Skin epidermis (tissue), 12 donors: ENCODE measurements at regions not wholly inside any gene's neighbourhood (a gene's known extent, or its start where the extent isn't known, plus 50 kb on each side); places are given as distances from the start of the nearest gene placed in this dataset.

Experiments
- H3K27ac ChIP-seq, 21 experiments: fragments of 200-600 bp; sonication (generic) in 11 of 21; one replicate each; pipeline ENCODE4 v1.5.0; 2020; ENCODE audit warnings: mild to moderate bottlenecking in 3 of 21, inconsistent platforms in 2 of 21, moderate library complexity in 2 of 21
- H3K4me3 ChIP-seq, 7 experiments: fragments of 200-600 bp; sonication (generic) in 2 of 7; one replicate each; pipeline ENCODE4 v1.5.0; 2020; ENCODE audit warnings: inconsistent platforms in 2 of 7, mild to moderate bottlenecking in 2 of 7, moderate library complexity in 1 of 7

- Histone ChIP-seq H3K4me3 (no peak overlapping the region), H3K27ac (no peak overlapping the region)
These were observed 66.9 kb upstream of the CLDN10 start for GRCh38 chr13:95485518-95486144.

- no peak overlapping the region for H3K4me3 ChIP-seq
- no peak overlapping the region for H3K27ac ChIP-seq
These were observed 60.3 kb upstream of the CLDN10 start for GRCh38 chr13:95492044-95492801.

- no peak overlapping the region for H3K4me3 ChIP-seq
- no peak overlapping the region for H3K27ac ChIP-seq
These were observed 58.3 kb upstream of the CLDN10 start for GRCh38 chr13:95494082-95494681.

- no peak overlapping the region for H3K4me3 ChIP-seq
- H3K27ac ChIP-seq = no peak overlapping the region
These were observed 56.0 kb upstream of the CLDN10 start for GRCh38 chr13:95496485-95496884.

- Histone ChIP-seq H3K4me3 (no peak overlapping the region), H3K27ac (no peak overlapping the region)
These were observed 55.1 kb upstream of the CLDN10 start for GRCh38 chr13:95497381-95497807.

GRCh38 chr13:95498886-95499285, 53.6 kb upstream of the CLDN10 start:
- Histone ChIP-seq H3K27ac (no peak overlapping the region), H3K4me3 (no peak overlapping the region)

GRCh38 chr13:95499811-95500712, 52.5 kb upstream of the CLDN10 start:
- Histone ChIP-seq H3K4me3 (no peak overlapping the region), H3K27ac (no peak overlapping the region)

- Histone ChIP-seq H3K4me3 (no peak overlapping the region), H3K27ac (no peak overlapping the region)
These were observed 50.3 kb upstream of the CLDN10 start for GRCh38 chr13:95502216-95502615.
